ENCODE measurements at regions not wholly inside any gene's neighbourhood (a gene's known extent, or its start where the extent isn't known, plus 50 kb on each side); places are given as distances from the start of the nearest gene placed in this dataset.

DNA sequence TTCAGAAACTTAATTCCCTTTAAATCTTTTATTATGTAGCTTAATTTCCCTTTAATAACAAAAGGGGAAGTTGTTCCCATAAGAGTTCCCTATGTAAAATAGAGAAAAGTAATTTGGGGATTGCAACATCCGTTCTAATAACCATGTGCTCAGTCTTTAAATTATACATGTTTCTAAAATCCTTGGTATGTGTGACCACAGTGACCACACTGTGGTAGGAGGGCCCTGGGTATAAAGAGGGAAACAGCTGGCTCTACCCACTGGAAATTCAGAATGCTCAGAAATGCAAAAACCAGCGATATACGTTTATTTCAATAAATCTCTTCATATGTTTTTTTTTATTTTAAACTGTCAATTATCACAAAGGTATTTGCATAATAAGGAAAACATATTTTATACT lies 219.1 kb downstream of the FGF13 start (continued):
- TF ChIP-seq BRCA1 (IDR thresholded peaks at IDR 0.05; ENCODE audit: low read depth, low read length) (no peak), SP1 (IDR thresholded peaks at IDR 0.05; ENCODE audit: low read depth, low read length) (no peak), KDM1A (IDR thresholded peaks at IDR 0.05; ENCODE audit: borderline replicate concordance, low read length) (no peak), NRF1 (IDR thresholded peaks at IDR 0.05; ENCODE audit: low read depth, low read length) (no peak), GTF2F1 (IDR thresholded peaks at IDR 0.05; ENCODE audit: borderline replicate concordance, low read depth, low read length) (no peak), HDAC2 (IDR thresholded peaks at IDR 0.05; ENCODE audit: borderline replicate concordance in 1 of 2, low read depth in 2 of 2, low read length in 2 of 2) (no peak), SIX5 (IDR thresholded peaks at IDR 0.05; ENCODE audit: low read depth, low read length) (no peak), TEAD4 (IDR thresholded peaks at IDR 0.05; ENCODE audit: low read depth, low read length) (no peak), ZNF274 (IDR thresholded peaks at IDR 0.05; ENCODE audit: borderline replicate concordance, extremely low read depth, low read length) (no peak), RNF2 (IDR thresholded peaks at IDR 0.05; ENCODE audit: borderline replicate concordance, low read depth, low read length, missing control alignments, poor library complexity, severe bottlenecking) (no peak), TBP (IDR thresholded peaks at IDR 0.05; ENCODE audit: low read depth, low read length) (no peak), MAX (IDR thresholded peaks at IDR 0.05) (no peak), CTBP2 (IDR thresholded peaks at IDR 0.05; ENCODE audit: borderline replicate concordance, insufficient read depth, insufficient read length, low read length) (no peak), POLR2AphosphoS5 (IDR thresholded peaks at IDR 0.05; ENCODE audit: low read depth, low read length) (no peak), RAD21 (IDR thresholded peaks at IDR 0.05 in 1 of 2, conservative IDR thresholded peaks at IDR 0.05 in 1 of 2; ENCODE audit: low read depth in 2 of 2, low read length in 2 of 2) (no peak)
- TF ChIP-seq, protein P1, sequence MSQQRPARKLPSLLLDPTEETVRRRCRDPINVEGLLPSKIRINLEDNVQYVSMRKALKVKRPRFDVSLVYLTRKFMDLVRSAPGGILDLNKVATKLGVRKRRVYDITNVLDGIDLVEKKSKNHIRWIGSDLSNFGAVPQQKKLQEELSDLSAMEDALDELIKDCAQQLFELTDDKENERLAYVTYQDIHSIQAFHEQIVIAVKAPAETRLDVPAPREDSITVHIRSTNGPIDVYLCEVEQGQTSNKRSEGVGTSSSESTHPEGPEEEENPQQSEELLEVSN (IDR thresholded peaks at IDR 0.05) = no peak

Measured in H1 (cell line).